Lower leg skin (tissue), 4 donors: ENCODE measurements at regions not wholly inside any gene's neighbourhood (a gene's known extent, or its start where the extent isn't known, plus 50 kb on each side); places are given as distances from the start of the nearest gene placed in this dataset.
"Not testable (repeated sequence)": the region's sequence is repeated elsewhere in the genome, so short reads cannot be mapped to it uniquely, and the experiment has no call there.

Source experiments
- DNase-seq, 2 donors: peaks; one replicate each; pipeline ENCODE4 v3.0.0-alpha.2; 2019; ENCODE audit warnings: low spot score in 2 of 2
- H3K4me3 ChIP-seq: fragments of 200-600 bp; sonication (generic); 2 replicates; pipeline ENCODE4 v1.5.1; 2017; ENCODE audit warnings: mild to moderate bottlenecking, low read depth; ENCODE audit not compliant: poor library complexity, severe bottlenecking
- POLR2A ChIP-seq, 2 donors: fragments of 450-650 bp; IDR thresholded peaks; one replicate each; pipeline ENCODE4 v1.6.1; 2016 to 2017; ENCODE audit warnings: antibody characterized with exemption in 2 of 2, mild to moderate bottlenecking in 1 of 2, moderate library complexity in 1 of 2
- WGBS, 2 donors: methylation state at CpG; one replicate each; pipeline ENCODE4 v1.1.5; 2018; 5-methylcytosine and 5-hydroxymethylcytosine counted together
- intact Hi-C: fragments of 100-400 bp; cut with DNase I; formaldehyde crosslinking; loops from one replicate; pipeline ENCODE4 v1.15.0; 2023; ENCODE audit warnings: low total_unique reads
- TF ChIP-seq, protein P1 (sequence below), 3 donors: fragments of 450-650 bp; IDR thresholded peaks; one replicate each; pipeline ENCODE4 v1.5.1; 2016; ENCODE audit warnings: antibody characterized with exemption in 3 of 3, mild to moderate bottlenecking in 3 of 3, moderate library complexity in 2 of 3

DNA sequence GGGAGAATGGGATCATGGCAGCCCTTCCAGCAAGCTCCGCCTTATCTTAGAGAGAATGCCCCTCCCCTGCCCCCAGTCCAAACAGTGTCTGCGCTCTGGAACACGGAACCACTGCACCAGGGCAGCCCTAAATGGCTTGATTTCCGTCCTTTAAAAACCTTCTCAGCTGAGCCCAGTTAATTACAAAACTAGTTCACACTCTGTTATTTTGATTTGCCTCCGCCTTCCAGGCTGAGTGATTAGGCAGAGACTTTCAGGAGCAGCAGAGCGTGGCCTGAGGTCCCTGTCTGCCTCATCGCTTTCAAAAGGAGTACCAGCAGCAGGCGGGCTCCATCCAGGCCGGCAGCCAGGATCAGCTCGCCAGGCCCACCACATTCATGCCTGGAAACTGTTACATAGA lies 313.0 kb downstream of the BRD1 start:
- H3K4me3 ChIP-seq, result no peak overlapping the region
- TF ChIP-seq POLR2A (IDR thresholded peaks at IDR 0.05), result no peak
- TF ChIP-seq, protein P1, sequence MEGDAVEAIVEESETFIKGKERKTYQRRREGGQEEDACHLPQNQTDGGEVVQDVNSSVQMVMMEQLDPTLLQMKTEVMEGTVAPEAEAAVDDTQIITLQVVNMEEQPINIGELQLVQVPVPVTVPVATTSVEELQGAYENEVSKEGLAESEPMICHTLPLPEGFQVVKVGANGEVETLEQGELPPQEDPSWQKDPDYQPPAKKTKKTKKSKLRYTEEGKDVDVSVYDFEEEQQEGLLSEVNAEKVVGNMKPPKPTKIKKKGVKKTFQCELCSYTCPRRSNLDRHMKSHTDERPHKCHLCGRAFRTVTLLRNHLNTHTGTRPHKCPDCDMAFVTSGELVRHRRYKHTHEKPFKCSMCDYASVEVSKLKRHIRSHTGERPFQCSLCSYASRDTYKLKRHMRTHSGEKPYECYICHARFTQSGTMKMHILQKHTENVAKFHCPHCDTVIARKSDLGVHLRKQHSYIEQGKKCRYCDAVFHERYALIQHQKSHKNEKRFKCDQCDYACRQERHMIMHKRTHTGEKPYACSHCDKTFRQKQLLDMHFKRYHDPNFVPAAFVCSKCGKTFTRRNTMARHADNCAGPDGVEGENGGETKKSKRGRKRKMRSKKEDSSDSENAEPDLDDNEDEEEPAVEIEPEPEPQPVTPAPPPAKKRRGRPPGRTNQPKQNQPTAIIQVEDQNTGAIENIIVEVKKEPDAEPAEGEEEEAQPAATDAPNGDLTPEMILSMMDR (IDR thresholded peaks at IDR 0.05), result no peak
- intact Hi-C loops, result no loop called here
- WGBS, 2 donors, result 57% methylated on average over 10 of the region's 10 CpGs
- DNase-seq, result peak in 1 of 2 donors; percentile 72

DNA sequence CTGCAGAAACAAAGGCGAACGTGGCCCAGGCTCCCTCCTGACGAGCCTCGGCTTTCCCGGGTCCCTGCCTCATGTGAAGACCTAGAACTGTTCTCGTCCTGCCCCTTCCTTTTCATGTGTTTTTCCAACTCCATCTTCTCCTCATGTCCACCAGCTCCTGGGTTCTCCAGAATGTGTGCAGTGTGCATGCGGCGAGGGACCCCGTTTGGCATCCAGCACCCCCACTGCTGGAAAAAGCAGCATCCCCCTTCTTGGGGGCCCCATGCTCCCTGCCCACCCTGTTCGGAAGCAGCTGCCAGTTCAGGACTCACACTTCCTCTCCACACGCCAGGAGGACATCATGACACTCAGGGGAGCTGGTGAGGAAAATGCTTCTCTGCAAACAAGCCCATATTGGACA lies 313.5 kb downstream of the BRD1 start:
- TF ChIP-seq, protein P1 (IDR thresholded peaks at IDR 0.05), result no peak
- TF ChIP-seq POLR2A (IDR thresholded peaks at IDR 0.05), result no peak
- WGBS, 2 donors, result 77 to 80% methylated on average over 11 of the region's 11 CpGs
- intact Hi-C loops, result no loop called here
- DNase-seq, result peak in 1 of 2 donors; percentile 61
- no peak overlapping the region for H3K4me3 ChIP-seq

DNA sequence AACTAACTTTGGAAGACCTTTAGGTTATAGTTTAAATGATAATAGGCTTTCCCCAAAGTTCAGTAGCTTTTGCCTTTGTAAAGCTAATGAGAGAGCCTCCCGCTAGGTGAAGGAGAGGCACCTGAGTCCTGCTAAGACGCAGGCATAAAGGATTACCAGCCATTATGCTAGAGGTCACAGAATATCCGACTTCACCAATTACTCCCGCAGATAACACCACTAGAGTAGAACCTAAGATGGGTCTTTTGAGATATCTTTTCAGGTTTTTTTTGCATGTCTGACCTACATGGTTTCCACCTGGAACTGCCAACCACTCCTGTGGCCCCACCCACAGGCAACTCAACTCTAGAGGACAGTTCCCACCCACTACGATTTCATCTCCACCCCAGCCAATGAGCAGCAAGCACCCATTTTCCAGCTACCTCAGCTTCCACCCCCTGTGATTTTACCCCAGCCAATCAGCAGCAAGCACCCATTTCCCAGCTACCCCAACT lies 314.3 kb downstream of the BRD1 start:
- no peak overlapping the region for H3K4me3 ChIP-seq
- 70 to 72% methylated on average over 5 of the region's 5 CpGs for WGBS, 2 donors
- intact Hi-C loops, result no loop called here
- DNase-seq, result peak in 1 of 2 donors; percentile 21
- no peak for TF ChIP-seq POLR2A (IDR thresholded peaks at IDR 0.05)
- TF ChIP-seq, protein P1 (IDR thresholded peaks at IDR 0.05), result no peak

DNA sequence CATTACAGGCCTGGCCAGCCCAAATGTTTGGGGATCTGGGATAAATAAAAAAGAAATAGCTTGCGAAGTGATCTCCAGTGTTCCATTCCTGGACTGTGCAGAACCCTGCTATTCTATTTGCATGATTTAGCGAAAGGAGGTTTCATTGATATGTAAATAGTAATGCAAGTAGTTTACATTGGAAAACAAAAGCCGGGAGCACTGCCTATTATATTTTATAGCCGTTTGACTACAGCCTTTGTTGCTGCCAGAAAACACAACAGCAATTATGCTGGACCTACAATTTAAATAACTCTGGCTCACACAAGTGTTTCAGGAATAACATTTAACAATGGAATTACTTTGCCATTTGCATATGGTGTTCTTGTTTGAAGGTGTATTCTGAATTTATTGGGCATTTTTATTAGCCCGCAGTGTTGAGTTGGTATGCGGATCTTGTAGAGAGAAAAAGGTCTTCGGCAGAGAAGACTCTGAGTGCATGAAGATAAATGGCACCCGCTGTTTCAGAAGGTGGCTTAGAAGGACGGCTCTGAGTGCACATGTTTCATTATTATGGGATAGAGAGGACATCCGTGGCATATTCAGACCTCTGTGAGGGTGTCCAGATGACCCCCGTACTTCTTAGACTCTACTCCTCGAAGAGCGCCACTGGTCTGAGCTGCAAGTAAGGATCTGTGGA lies 315.0 kb downstream of the BRD1 start:
- H3K4me3 ChIP-seq, result no peak overlapping the region
- 64 to 65% methylated on average over 13 of the region's 13 CpGs for WGBS, 2 donors
- intact Hi-C loops, result no loop called here
- DNase-seq, result peak in 1 of 2 donors; percentile 14
- TF ChIP-seq, protein P1 (IDR thresholded peaks at IDR 0.05), result no peak
- TF ChIP-seq POLR2A (IDR thresholded peaks at IDR 0.05), result no peak

DNA sequence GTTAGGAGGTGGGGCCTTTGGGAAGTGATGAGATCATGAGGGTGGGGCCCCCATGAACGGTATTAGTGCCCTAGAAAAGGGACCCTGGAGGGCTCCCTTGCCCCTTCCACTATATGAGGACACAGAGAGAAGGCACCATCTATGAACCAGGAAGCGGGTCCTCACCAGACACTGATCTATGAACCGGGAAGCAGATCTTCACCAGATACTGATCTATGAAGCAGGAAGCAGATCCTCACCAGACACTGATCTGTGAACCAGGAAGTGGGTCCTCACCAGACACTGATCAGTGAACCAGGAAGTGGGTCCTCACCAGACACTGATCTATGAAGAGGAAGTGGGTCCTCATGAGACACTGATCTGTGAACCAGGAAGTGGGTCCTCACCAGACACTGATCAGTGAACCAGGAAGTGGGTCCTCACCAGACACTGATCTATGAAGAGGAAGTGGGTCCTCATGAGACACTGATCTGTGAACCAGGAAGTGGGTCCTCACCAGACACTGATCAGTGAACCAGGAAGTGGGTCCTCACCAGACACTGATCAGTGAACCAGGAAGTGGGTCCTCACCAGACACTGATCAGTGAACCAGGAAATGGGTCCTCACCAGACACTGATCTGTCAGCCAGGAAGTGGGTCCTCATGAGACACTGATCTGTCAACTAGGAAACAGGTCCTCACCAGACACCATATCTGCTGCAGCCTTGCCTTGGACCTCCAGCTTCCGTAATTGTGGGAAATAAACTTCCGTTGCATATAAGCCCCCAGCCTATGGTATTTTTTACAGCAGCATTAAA lies 316.1 kb downstream of the BRD1 start:
- 90 to 91% methylated on average over 5 of the region's 5 CpGs for WGBS, 2 donors
- intact Hi-C loops, H3K4me3 ChIP-seq: not testable (repeated sequence)
- DNase-seq, result peak in 1 of 2 donors; percentile 4

DNA sequence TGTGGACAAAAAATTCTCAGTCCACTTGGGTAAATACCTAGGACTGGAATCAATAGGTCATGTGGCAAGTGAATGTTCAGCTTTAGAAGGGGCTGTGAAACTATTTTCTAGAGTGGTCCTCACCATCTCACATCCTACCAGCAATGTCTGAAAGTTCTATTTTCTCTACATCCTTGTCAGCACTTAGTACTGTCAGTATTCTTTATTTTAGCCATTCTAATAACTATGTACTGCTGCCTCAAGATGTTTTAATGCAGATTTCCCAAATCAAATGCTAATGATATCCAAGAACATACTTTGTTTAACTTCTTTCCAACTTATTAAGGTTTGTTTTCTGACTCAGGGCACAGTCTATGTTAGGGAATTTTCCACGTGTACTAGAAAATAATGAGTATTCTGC lies 317.0 kb downstream of the BRD1 start:
- intact Hi-C loops, result no loop called here
- DNase-seq, result no peak
- 85 to 89% methylated on average over 1 of the region's 1 CpG for WGBS, 2 donors
- H3K4me3 ChIP-seq, result no peak overlapping the region
- TF ChIP-seq POLR2A (IDR thresholded peaks at IDR 0.05), result no peak
- TF ChIP-seq, protein P1 (IDR thresholded peaks at IDR 0.05), result no peak
